Astrocyte of the spinal cord (primary cell): ENCODE measurements at regions not wholly inside any gene's neighbourhood (a gene's known extent, or its start where the extent isn't known, plus 50 kb on each side); places are given as distances from the start of the nearest gene placed in this dataset.

Experiments
- DNase-seq: peaks from one replicate; pipeline ENCODE4 v3.0.0; 2011; ENCODE audit warnings: low read depth, low spot score
- H3K4me3 ChIP-seq: 2 replicates; pipeline ENCODE4 v1.5.1; 2011; ENCODE audit warnings: low read depth, mild to moderate bottlenecking, low read length, moderate library complexity
- CTCF ChIP-seq: IDR thresholded peaks from 2 replicates; pipeline ENCODE4 v1.5.1; 2012; ENCODE audit warnings: low read depth, mild to moderate bottlenecking, low read length, inconsistent platforms
- in situ Hi-C: cut with HindIII; loops from 2 replicates; pipeline ENCODE4 v1.10.0; 2017; ENCODE audit warnings: low sequenced_read_pairs

GRCh38 chr14:80077262-80077661, 134.0 kb downstream of the DIO2 start:
- DNase-seq: no peak

GRCh38 chr14:80074900-80075574, 136.3 kb downstream of the DIO2 start:
- in situ Hi-C loops: no loop called here
- no peak for DNase-seq
- TF ChIP-seq CTCF: no peak
- no peak overlapping the region for H3K4me3 ChIP-seq

More at GRCh38 chr14:80077262-80077661, 134.0 kb downstream of the DIO2 start:
- H3K4me3 ChIP-seq: no peak overlapping the region
- TF ChIP-seq CTCF: no peak
- in situ Hi-C loops: no loop called here

- no peak for TF ChIP-seq CTCF
- peak; percentile 34 for DNase-seq
- in situ Hi-C loops: no loop called here
- H3K4me3 ChIP-seq: no peak overlapping the region
Observed at GRCh38 chr14:80059041-80059440, 152.3 kb downstream of the DIO2 start.

GRCh38 chr14:80056497-80056801, 154.9 kb downstream of the DIO2 start:
- TF ChIP-seq CTCF: no peak
- H3K4me3 ChIP-seq: no peak overlapping the region
- in situ Hi-C loops: no loop called here
- DNase-seq: no peak

GRCh38 chr14:80055667-80056496, 155.4 kb downstream of the DIO2 start:
- H3K4me3 ChIP-seq: no peak overlapping the region
- in situ Hi-C loops: no loop called here
- DNase-seq: peak; percentile 74
- TF ChIP-seq CTCF: peak; percentile 81

- H3K4me3 ChIP-seq: no peak overlapping the region
- TF ChIP-seq CTCF: no peak
- in situ Hi-C loops: no loop called here
- DNase-seq: no peak
Observed at GRCh38 chr14:80055226-80055625, 156.1 kb downstream of the DIO2 start.
